ENCODE measurements at regions not wholly inside any gene's neighbourhood (a gene's known extent, or its start where the extent isn't known, plus 50 kb on each side); places are given as distances from the start of the nearest gene placed in this dataset.

DNA sequence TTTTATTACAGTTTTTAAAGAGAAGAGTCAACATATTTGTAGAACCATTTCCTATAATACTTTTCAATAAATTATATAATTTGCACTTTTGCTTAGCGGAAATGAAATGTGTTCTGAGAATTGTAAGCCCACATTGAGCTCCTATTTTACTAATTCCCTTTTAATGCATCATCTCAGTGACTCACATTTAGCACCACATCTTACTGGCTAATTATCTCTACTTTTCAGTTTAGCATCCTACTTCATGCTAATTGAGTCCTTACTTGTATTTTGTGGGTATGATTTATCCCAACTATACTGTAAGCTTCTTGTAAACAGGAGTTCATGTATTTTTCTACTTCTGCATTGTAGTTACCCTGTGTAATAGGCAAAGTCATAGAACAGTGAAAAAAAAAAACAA lies 67.5 kb downstream of the TMX1 start:
- no peak for DNase-seq

DNA sequence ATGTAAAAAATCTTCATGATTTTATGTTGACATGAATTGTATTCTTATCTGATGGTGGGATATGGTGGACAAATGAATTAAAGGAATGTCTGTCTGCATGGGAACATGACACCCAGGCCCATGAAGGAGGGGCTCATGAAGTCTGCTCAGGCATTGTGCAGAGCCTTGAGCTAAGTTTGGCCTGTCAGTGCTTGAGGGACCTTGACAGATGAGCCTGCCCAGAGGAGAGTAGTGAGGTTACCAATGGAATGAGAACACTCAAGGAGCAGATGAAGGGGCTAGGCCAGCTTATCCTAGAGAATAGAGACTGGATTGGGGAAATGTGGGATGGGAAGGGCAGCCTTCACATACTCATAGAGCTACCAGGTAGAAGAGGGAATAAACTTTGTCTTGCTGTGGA lies 68.8 kb downstream of the TMX1 start:
- DNase-seq, result no peak

DNA sequence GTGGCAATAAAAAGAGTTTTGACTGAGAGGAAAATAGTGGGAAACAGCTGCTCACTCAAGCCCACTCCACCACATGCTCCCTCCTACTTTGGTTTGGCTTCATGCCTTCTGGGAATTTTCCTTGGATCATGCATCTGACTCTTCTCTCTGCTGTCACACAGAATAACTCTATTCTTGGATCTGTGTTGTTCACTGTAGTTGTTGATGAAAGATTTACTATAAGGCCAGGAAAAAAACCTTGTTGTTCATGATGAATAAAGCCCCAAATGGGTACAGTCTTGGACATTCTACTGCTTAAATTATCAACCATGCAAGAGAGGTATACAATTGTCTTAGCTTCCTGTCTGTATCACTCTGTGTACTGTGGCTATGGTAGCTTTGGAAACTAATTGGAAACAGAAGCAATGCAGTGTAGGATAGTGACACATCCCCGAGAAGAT lies 70.5 kb downstream of the TMX1 start:
- DNase-seq, result no peak

DNA sequence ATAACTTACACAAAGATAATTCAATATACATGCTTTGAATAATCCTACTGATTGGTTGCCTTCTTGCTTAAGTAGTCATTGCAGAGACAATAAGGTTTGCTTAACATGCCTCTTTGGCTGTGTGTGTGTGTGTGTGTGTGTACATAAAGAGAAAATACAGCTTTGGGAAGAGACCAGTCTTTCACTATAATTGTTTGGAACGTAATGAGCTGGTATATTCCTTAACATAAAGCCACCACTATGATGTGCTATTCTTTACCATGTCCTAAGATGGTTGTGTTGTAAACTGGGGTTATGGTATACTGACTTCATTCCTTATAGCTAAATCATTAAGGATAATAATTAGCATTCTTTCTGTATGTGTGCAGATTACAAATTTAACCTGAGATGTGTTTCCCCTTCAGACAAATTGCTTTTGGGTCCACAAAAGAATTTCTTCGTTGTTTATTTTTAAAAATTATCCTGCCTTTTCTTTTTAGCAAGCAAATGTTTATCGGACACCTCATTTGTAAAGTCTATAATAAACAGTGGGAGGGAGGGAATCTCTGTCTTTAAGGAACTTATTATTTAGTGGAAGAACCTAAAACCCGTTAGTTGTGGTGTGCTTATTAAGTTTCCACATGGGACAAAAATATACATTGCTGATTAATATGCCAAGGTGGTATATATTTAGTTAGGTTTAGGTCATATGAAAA lies 74.4 kb downstream of the TMX1 start:
- no peak for DNase-seq

DNA sequence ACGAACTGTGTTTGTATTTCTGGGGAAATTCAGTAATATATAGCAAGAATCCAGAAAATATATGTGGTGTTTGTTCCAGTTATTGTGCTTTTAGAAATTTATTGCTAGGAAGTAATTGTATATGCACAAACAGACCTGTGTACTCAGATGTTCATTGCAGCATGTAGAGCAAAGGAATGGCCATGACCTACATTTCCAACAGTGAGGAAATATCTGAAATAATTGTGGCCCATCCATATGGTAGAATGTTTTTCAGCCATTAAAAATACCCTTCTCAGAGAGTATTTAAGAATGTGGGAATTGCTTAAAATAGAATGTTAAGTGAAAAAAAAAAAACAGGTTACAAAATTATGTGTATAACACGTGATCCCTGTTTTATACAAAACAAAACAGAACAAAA lies 77.3 kb downstream of the TMX1 start:
- DNase-seq, result no peak

DNA sequence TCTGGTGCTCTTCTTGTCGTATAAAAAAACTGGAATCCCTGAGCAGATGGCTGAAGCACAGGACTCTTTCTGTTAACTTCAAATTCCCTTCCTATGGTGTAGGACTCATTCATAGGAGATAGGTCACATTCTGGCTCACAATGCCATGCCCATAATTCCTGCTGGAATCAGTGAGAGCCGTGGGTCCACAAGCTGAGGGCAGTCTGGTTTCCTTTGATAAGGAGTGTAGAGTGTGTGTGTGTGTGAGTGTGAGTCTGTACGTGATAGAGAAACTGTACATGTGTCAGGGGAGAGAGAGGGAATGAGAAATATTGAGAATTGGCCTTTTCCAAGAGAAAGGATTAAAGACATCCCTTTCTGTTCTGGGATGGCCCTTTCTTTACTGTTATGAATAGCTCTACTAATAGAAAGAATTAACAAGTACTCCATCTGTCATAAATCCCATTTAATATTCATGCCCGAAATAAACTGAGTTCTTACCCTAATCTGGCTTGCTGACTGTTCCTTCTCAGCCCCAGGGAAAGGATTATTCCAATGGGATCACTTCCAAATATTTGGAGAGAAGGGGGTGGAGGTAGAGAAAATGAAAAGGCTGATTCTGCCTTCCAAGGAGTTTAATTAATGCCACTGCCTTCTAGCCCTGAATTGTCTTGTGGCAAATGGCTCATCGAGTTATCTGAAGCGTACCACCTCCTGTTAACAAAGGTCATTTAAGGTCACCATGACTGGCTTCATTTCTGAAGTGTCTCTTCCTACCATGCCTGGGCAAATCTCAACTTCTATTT lies 79.0 kb downstream of the TMX1 start:
- DNase-seq, result no peak

GRCh38 chr14:51321036-51321435 lies 81.0 kb downstream of the TMX1 start:
- no peak for DNase-seq

GRCh38 chr14:51323492-51323891 lies 83.4 kb downstream of the TMX1 start:
- no peak for DNase-seq

GRCh38 chr14:51327376-51327775 lies 87.3 kb downstream of the TMX1 start:
- DNase-seq, result no peak

DNA sequence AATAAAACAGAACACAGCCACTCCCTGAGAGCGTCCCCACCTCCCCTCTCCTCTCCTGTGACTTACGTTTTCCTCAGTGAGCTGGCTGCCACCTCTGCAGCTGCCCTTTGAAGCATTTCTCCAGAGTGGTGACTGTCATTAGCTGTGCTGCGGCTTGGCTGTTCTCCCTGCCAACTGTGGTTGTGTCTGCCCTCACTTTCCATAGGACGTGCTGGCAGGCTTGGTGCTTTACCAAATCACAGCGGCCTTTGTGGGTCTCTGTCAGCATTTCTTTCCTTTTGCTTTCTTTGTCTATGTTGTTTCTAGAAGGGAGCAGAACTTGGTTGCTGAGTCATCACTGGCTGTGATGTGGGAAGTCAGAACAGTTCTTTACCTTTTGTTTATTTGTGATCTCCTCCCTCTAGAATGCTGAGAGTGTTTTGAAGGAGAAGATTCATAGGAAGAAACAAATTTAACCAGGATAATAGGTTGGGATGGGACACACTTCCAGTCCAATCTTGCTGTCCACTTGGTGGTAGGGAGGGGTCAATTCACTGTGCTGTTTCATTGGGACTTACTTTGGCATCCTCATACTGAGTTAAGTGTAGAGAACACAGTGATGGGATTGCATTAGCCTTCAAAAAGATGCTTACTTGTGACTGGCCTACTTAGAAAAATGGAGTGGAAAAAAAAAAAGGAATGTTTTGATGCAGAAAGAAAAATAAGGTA lies 88.2 kb downstream of the TMX1 start:
- DNase-seq, result peak; percentile 49

GRCh38 chr14:51328772-51329353 lies 88.8 kb downstream of the TMX1 start:
- no peak for DNase-seq

DNA sequence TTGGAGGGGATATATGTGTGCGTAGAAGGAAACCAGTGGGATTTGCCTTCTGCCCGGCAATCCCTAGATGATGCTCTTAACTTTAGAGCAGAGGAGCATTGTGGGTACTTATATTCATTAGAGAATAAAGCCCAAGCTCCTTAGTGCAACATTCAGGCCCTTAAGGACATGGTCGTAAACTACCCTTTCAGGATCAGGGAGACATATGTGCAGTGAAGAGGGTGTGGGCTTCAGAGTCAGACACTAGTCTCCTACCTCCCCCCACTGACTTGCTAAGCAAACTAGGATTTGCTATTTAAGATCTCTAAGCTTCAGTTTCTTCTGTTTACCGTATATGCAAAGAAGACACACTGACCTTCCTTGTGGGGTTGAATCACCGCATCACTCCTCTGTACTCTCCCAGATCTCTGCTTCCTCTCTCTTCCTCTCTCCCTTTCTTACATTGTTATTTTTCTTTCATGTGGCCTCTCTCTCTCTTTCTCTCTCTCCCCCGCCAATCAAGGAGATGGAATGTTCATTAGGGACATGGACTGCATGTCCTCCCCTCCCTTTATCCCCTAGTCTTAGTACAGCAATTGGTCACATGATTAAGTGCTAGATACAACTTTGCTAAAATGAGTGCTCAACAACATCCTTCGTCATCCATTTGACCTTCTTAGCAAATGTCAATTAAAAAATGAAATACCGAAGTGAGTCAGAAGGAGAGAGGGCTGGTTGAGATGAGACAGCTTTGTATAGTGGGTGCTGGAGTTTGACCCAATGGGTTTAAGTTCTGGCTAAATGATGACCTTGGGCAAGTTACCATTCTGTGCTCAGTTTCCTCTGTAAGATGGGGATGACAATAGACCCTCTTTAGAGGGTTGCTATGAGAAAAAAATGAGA lies 91.7 kb downstream of the TMX1 start:
- no peak for DNase-seq

GRCh38 chr14:51333299-51333698 lies 93.3 kb downstream of the TMX1 start:
- no peak for DNase-seq

GRCh38 chr14:51333901-51334521 lies 94.0 kb downstream of the TMX1 start:
- DNase-seq, result no peak

GRCh38 chr14:51334566-51334965 lies 94.5 kb downstream of the TMX1 start:
- DNase-seq, result no peak

DNA sequence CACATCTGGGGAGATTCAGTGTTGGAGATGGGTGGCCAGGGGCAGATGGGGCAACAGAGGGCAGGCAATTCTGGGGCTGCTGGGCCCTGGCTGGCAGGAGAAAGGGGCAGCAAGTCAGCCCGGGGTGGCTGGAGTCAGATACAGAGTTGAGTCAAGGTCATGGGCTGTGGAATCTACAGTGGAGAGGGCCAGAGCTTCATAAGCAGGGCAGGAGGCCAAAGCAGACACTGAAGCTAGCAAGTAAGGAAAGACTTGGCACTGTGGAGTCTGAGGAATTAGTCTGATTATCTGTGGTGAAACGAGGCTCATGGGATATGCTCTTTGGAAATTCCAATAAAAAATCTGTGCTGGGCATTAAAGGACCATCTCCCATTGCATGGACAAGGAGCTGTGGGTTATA lies 95.5 kb downstream of the TMX1 start:
- DNase-seq, result no peak

- no peak for DNase-seq
Measured at GRCh38 chr14:51335961-51336723, 96.1 kb downstream of the TMX1 start.

DNA sequence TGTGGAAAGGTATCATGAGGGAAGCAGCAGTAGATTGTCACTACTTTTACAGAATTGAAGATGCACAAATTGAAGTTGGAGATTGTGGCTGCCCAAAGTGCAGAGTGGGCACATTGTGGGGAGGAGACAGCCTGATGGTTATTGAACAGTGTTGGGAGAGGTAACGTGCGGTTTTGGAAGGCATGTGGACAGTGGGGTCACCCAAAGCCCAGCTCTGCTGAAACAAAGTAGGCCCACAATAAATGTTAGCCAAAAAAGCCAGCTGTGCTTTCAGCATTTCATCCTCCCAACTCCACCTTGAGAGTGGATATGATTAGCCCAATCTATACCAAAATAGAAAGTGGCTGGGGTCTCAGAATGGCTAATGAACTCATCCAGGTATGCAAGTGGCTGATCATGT lies 96.7 kb downstream of the TMX1 start:
- no peak for DNase-seq

DNA sequence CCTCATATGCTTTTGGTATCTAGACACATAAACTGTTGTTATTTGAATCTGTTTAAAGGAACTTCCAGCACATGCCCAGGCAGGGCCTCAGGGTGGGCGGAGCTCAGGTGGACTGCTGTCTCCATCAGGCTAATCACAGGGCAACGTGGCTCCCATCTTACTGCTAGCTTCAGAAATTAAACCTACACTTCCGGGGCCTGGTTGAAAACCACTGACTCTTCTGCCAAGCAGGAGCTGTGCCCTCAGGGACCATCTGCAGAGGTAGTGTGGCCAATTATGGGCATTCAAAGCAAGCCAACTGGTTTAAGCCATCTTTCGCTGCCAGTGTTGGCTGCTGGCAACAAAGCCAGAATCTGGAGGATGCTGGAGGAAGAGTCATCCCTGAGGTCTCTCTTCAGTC lies 97.5 kb downstream of the TMX1 start:
- DNase-seq, result no peak

DNA sequence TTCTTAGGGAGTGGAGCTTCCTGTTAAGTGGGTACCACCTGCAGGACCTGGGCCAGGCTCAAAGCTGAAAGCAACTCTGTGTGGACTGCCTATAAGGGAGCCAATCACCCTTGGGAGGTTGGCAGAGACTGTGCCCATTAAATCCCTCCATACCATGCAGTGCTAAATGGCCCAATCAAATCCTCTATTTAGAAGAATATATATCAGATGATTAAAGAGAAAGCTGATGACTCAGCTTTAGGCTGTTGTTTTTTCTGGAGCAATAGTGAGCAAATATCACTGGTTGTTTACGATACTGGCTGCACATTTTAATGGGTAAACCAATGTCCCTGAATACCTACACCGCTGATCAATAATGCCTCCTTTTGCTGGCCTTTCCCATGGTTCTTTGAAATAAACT lies 101.3 kb downstream of the TMX1 start:
- DNase-seq, result no peak

- no peak for DNase-seq
Measured at GRCh38 chr14:51342226-51342625, 102.2 kb downstream of the TMX1 start.
